GM21786 (cell line): ENCODE measurements at regions not wholly inside any gene's neighbourhood (a gene's known extent, or its start where the extent isn't known, plus 50 kb on each side); places are given as distances from the start of the nearest gene placed in this dataset.

Experiments used
- ATAC-seq: cut with Tn5 transposase; IDR thresholded peaks from one replicate; pipeline ENCODE4 v1.9.1; 2021; ENCODE audit not compliant: unreplicated experiment

- no peak for ATAC-seq
Measured at GRCh38 chr2:147560810-147561535, 283.9 kb upstream of the ACVR2A start.

- ATAC-seq = no peak
Measured at GRCh38 chr2:147559070-147559725, 285.6 kb upstream of the ACVR2A start.

GRCh38 chr2:147558620-147559019 lies 286.2 kb upstream of the ACVR2A start:
- ATAC-seq = no peak

GRCh38 chr2:147554521-147555107 lies 290.2 kb upstream of the ACVR2A start:
- ATAC-seq = no peak

GRCh38 chr2:147553775-147554271 lies 291.0 kb upstream of the ACVR2A start:
- ATAC-seq = no peak

- ATAC-seq = no peak
Measured at GRCh38 chr2:147550995-147551731, 293.7 kb upstream of the ACVR2A start.

- no peak for ATAC-seq
Measured at GRCh38 chr2:147549054-147549453, 295.8 kb upstream of the ACVR2A start.

- no peak for ATAC-seq
Measured at GRCh38 chr2:147548451-147548850, 296.4 kb upstream of the ACVR2A start.

GRCh38 chr2:147547440-147547839 lies 297.4 kb upstream of the ACVR2A start:
- ATAC-seq = no peak

- no peak for ATAC-seq
Measured at GRCh38 chr2:147546109-147546508, 298.7 kb upstream of the ACVR2A start.

GRCh38 chr2:147543056-147543455 lies 301.8 kb upstream of the ACVR2A start:
- no peak for ATAC-seq

- no peak for ATAC-seq
Measured at GRCh38 chr2:147542351-147542750, 302.5 kb upstream of the ACVR2A start.

- ATAC-seq = no peak
Measured at GRCh38 chr2:147541314-147541713, 303.5 kb upstream of the ACVR2A start.

GRCh38 chr2:147538821-147539220 lies 306.0 kb upstream of the ACVR2A start:
- no peak for ATAC-seq

GRCh38 chr2:147538088-147538487 lies 306.7 kb upstream of the ACVR2A start:
- no peak for ATAC-seq

- ATAC-seq = no peak
Measured at GRCh38 chr2:147531269-147531668, 313.6 kb upstream of the ACVR2A start.

- ATAC-seq = no peak
Measured at GRCh38 chr2:147530033-147530432, 314.8 kb upstream of the ACVR2A start.

- ATAC-seq = no peak
Measured at GRCh38 chr2:147525819-147526489, 318.9 kb upstream of the ACVR2A start.

GRCh38 chr2:147524912-147525311 lies 319.9 kb upstream of the ACVR2A start:
- ATAC-seq = no peak

GRCh38 chr2:147523415-147523814 lies 321.4 kb upstream of the ACVR2A start:
- ATAC-seq = no peak

- no peak for ATAC-seq
Measured at GRCh38 chr2:147521936-147522335, 322.9 kb upstream of the ACVR2A start.
